SU-DHL-6 (cell line): ENCODE measurements at regions not wholly inside any gene's neighbourhood (a gene's known extent, or its start where the extent isn't known, plus 50 kb on each side); places are given as distances from the start of the nearest gene placed in this dataset.

Experiments
- H2AFZ ChIP-seq: fragments of 200-600 bp; sonication (generic); 2 replicates; pipeline ENCODE4 v1.6.1; 2014; ENCODE audit warnings: low read depth, mild to moderate bottlenecking, moderate library complexity, mixed read lengths, antibody characterized with exemption, low read length; ENCODE audit not compliant: severe bottlenecking
- H3F3A ChIP-seq: fragments of 200-600 bp; shearing (Covaris generic); 2 replicates; pipeline ENCODE4 v1.6.0; 2016; ENCODE audit warnings: antibody characterized with exemption, mild to moderate bottlenecking; ENCODE audit not compliant: insufficient read depth
- H3K27ac ChIP-seq: fragments of 200-600 bp; sonication (generic); 2 replicates; pipeline ENCODE4 v1.5.1; 2016; ENCODE audit warnings: low read depth, mild to moderate bottlenecking, low read length, moderate library complexity, mixed read lengths
- H3K27me3 ChIP-seq: fragments of 200-600 bp; sonication (generic), shearing (Covaris generic); 2 replicates; pipeline ENCODE4 v1.6.0; 2014; ENCODE audit warnings: mild to moderate bottlenecking, low read length
- H3K36me3 ChIP-seq: fragments of 200-600 bp; sonication (generic); 2 replicates; pipeline ENCODE4 v1.6.1; 2014; ENCODE audit warnings: mild to moderate bottlenecking, low read length, mixed read lengths
- H3K4me2 ChIP-seq: fragments of 300-600, 200-600 bp; shearing (Covaris generic), sonication (generic); 2 replicates; pipeline ENCODE4 v1.6.0; 2014; ENCODE audit warnings: low read length, low read depth, mild to moderate bottlenecking; ENCODE audit not compliant: poor library complexity, severe bottlenecking
- H3K4me3 ChIP-seq: fragments of 200-600 bp; sonication (generic); 2 replicates; pipeline ENCODE4 v1.5.1; 2014; ENCODE audit warnings: antibody characterized with exemption, low read length, mild to moderate bottlenecking, mixed read lengths; ENCODE audit not compliant: insufficient read depth, poor library complexity, severe bottlenecking
- H3K79me2 ChIP-seq: fragments of 200-600 bp; sonication (generic); 2 replicates; pipeline ENCODE4 v1.6.1; 2014; ENCODE audit warnings: mild to moderate bottlenecking, low read length, moderate library complexity; ENCODE audit not compliant: insufficient read depth
- H3K9ac ChIP-seq: fragments of 200-600 bp; sonication (generic); 2 replicates; pipeline ENCODE4 v1.7.0; 2014; ENCODE audit warnings: mild to moderate bottlenecking, low read length
- H3K9me2 ChIP-seq: fragments of 200-600 bp; sonication (generic); replicated peaks from 2 replicates; pipeline ENCODE4 v1.6.1; 2014; ENCODE audit warnings: low read length; ENCODE audit not compliant: insufficient read depth
- H3K9me3 ChIP-seq: fragments of 200-600 bp; sonication (generic); 2 replicates; pipeline ENCODE4 v1.6.1; 2014; ENCODE audit warnings: low read length, mixed read lengths; ENCODE audit not compliant: insufficient read depth
- H4K20me1 ChIP-seq: fragments of 200-600 bp; sonication (generic); 2 replicates; pipeline ENCODE4 v1.6.1; 2014; ENCODE audit warnings: low read depth, mild to moderate bottlenecking, antibody characterized with exemption, low read length, moderate library complexity, mixed read lengths
- CTCF ChIP-seq: fragments of 200-600 bp; sonication (generic); IDR thresholded peaks from one replicate; pipeline ENCODE4 v1.5.1; 2017; ENCODE audit warnings: antibody characterized with exemption, mild to moderate bottlenecking, low read length, moderate library complexity; ENCODE audit not compliant: insufficient read depth, poor library complexity, severe bottlenecking
- EZH2phosphoT487 ChIP-seq: fragments of 200-600 bp; sonication (generic), shearing (Covaris generic); conservative IDR thresholded peaks from 2 replicates; pipeline ENCODE4 v1.6.1; 2018; ENCODE audit warnings: mild to moderate bottlenecking, antibody characterized with exemption, low read length, moderate library complexity, mixed read lengths

DNA sequence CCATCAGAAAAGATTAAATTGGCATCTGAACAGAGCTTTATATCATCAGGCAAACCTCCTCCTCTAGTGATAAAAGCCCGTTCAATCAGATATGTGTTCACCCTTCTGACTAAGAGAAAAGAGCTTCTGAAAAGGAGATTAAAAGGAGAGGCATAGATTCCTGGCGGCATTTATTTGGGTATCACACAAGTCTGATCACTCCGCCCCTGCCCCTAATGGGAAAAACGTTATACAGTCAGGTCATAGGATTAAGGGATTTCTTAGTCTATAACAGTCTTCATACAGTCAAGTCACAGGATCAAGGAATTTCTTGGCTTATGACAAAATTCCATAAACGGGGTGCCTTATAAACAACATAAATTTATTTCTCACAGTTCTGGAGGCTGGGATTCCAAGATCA is 295.4 kb upstream of the SATB1 start:
- no peak overlapping the region for H3K9ac ChIP-seq
- H3K9me2 ChIP-seq = no peaks in the 10 kb centered on the region
- H3K4me2 ChIP-seq = no peak overlapping the region
- H3K4me3 ChIP-seq = no peak overlapping the region
- no peaks in the 10 kb centered on the region for H4K20me1 ChIP-seq
- H3K27ac ChIP-seq = no peak overlapping the region
- no peaks in the 10 kb centered on the region for H3F3A ChIP-seq
- H2AFZ ChIP-seq = no peak overlapping the region
- TF ChIP-seq EZH2phosphoT487 (no peak), CTCF (no peak)
- no peaks in the 10 kb centered on the region for H3K36me3 ChIP-seq
- no peaks in the 10 kb centered on the region for H3K9me3 ChIP-seq
- H3K79me2 ChIP-seq = no peaks in the 10 kb centered on the region
- no peaks in the 10 kb centered on the region for H3K27me3 ChIP-seq

DNA sequence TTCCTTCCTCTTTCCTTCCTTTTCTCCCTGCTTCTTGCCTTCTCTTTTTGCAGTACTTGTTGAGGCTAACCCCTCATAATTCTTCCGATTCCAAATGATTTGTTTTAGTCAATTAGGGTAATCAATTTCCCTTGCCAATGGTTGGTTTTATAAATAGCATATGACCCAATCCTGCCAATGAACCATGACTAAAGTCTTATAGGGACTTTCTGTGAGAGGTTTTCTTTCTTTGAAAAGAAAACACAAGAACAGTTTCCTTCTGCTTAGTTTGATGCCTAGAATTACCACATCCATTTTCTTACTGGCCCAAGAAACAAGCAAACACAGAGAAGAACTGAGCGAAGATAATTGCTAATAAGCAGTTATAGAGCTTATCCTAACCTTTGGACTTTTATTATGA is 292.5 kb upstream of the SATB1 start:
- no peak overlapping the region for H3K4me2 ChIP-seq
- no peaks in the 10 kb centered on the region for H3K79me2 ChIP-seq
- no peak overlapping the region for H2AFZ ChIP-seq

GRCh38 chr3:18716821-18717220 is 291.7 kb upstream of the SATB1 start:
- H3K79me2 ChIP-seq = no peaks in the 10 kb centered on the region
- H3K27ac ChIP-seq = no peak overlapping the region
- H3F3A ChIP-seq = no peaks in the 10 kb centered on the region
- no peaks in the 10 kb centered on the region for H3K9me2 ChIP-seq
- H2AFZ ChIP-seq = no peak overlapping the region
- no peak overlapping the region for H3K4me2 ChIP-seq
- no peak overlapping the region for H3K9ac ChIP-seq
- TF ChIP-seq EZH2phosphoT487 = no peak
- no peak for TF ChIP-seq CTCF
- no peaks in the 10 kb centered on the region for H3K9me3 ChIP-seq
- no peaks in the 10 kb centered on the region for H3K36me3 ChIP-seq
- H3K4me3 ChIP-seq = no peak overlapping the region
- H4K20me1 ChIP-seq = no peaks in the 10 kb centered on the region
- H3K27me3 ChIP-seq = no peaks in the 10 kb centered on the region

More for the DNA sequence above, 292.5 kb upstream of the SATB1 start:
- Histone ChIP-seq H3F3A (no peaks in the 10 kb centered on the region), H3K9me3 (no peaks in the 10 kb centered on the region), H3K9me2 (no peaks in the 10 kb centered on the region), H4K20me1 (no peaks in the 10 kb centered on the region), H3K27me3 (no peaks in the 10 kb centered on the region), H3K4me3 (no peak overlapping the region), H3K9ac (no peak overlapping the region), H3K27ac (no peak overlapping the region), H3K36me3 (no peaks in the 10 kb centered on the region)
- no peak for TF ChIP-seq CTCF
- TF ChIP-seq EZH2phosphoT487 = no peak
